CD4-positive, alpha-beta T cell treated with Interleukin-6 at 100 ng/mL for 8 hours (primary cell): ENCODE measurements at regions not wholly inside any gene's neighbourhood (a gene's known extent, or its start where the extent isn't known, plus 50 kb on each side); places are given as distances from the start of the nearest gene placed in this dataset.

Source experiments
- DNase-seq: peaks from one replicate; pipeline ENCODE4 v3.0.0-alpha.2; 2020; ENCODE audit warnings: mixed read lengths, low spot score

DNA sequence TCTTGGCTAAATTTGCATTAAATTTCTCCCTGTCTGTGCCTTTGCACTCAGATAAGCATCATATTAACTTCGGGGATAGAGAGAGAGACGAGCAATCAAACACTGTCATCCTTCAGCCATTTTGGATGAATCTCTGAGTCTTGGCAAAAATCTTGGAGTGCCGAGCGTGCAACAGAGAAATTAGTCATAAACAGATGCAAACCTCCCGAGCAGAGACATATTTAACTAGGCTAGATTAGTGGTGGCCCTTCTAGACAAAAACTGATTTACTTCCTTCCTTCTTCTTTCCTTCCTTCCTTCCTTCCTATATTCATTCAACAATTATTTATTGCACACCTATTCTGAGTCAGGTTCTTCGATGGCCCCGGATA lies 114.4 kb upstream of the BLID start:
- no peak for DNase-seq

DNA sequence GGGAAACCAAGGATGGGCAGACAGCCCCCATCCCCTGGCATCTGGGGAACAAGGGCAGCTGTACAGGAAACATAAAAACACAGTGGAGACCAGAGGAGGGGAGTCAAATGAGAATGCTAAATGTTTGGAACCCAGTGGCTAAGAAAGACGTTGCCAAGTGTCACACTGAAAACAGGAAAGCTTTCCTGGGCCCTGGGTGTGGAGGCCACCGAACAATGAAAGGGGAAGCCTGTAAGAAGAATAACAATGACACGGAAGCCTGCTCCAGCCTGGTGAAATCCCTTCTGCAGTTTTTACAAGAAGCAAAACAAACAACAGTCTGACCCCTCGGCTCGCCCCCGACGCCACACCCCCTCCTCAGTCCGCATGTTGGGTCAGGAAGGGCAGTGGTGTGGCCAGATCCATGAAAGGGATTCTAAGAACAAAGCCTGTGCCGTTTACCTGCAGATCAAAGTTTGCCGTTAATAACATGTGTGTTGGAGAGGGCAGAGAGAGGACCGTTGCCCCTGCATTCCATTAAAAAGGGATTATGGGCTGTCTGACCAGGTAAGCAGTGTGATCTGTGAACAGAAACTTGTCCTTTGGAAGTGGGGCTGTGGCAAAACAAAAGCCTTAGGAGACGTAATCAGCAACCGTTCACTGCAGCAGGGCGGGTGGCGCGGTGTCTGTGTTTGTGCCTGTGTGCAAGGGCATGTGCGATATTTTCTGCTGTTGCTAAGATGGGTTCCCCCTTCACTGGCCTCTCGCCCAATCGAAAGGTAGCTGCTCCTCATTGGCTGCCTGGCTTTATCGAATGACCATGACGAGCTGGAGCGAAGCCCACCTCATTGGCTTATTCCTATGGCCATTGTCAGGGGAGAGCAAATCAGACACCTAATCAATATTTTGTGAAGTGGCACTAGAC lies 113.7 kb upstream of the BLID start:
- DNase-seq, result no peak

DNA sequence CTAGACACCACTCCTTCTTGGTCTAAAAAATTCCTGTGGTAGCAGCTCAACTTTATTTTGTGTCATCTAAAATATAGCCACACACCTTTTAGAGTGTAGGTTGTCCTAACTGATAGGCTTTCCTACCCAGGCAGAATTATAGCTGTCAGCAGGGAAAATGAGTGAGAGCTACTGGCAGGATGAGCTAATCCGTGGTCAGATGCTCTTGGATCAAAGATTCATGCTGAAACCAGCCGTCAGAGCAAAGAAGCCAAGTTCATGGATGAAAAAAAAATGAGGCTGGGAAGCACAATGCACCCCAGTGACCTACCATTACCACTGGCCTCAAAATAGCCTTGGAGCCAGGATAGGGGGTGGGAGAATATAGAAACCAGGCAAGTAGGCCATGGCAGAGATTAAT lies 113.1 kb upstream of the BLID start:
- DNase-seq, result no peak

DNA sequence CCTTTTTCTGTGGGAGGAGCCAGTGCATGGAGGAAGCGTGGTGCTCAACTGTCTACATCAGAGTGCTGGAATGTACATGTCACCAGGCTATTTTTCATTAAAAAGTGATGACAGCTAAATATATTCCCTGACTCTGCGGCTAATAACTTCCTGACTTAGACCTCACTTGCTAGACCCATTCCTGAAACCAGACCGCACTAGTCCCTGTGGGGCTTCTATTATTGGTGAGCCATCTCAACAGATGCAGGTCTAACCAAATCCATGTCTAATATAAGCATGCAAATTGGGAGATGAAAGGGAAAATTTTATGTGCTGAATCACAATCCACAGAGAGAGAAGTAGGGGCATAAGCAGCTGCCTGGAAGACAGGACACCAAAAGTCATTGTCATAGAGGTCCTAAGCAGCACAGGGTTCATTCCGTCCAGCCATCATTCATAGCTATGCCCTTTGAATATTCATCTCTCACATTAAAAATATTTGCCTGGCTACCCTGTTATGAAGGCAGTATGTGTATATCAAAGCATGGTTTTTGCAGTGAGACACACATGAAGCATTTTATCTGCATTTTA lies 110.9 kb upstream of the BLID start:
- no peak for DNase-seq

DNA sequence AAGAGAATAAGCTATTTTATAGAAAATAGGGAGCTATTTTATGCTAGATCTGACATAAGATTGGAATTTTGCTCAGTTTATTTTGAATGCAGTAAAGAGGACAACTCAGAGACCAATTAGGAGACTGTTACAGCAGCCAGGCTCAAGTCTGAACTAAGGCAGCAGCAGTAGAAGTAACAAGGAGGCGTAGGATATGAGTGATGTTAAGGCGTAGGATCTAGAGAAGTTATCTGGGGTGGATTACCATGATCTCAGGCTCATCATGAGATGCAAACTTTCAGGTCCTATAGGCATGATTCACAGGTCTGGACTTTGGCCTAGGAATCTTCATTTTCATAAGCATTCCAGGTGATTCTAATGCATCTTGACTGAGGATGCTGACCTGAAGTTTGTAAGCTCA lies 108.9 kb upstream of the BLID start:
- no peak for DNase-seq

DNA sequence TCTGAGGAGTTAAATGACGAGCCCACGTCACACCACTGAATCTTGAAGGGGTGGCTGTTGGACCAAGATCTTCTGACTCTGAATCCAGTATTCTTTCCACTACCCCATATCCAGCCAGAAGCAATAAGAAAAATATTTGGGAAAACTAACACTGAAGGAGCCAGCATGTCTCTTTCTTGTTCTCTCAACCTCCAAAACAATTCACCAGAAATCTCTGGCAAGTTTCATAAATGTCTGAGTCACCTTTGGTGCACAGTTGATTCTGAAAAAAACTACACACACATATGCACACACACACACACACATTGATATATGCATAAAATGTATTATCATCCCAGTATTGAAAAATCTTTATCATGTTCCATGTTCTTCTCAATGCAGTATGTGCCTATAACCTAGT lies 104.3 kb upstream of the BLID start:
- DNase-seq, result no peak

DNA sequence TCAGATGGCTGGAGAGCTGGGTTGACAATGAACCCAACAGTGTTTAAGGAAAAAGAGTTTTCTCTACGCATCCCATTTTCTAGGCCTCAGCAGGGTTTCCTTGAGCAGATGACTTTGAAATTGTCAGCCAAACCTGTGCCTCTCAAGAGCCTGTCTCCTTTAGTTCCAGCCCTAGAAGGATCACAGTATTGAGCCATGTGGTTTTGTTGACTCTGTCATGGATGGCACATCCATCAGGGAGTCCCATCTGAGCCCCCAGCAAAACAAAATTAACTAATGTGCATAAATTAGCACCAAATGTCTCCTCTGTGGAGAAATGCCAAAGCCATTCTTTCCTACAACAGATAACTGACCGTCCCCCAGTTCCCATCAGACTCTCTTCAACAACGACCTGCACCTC lies 103.8 kb upstream of the BLID start:
- DNase-seq, result no peak

DNA sequence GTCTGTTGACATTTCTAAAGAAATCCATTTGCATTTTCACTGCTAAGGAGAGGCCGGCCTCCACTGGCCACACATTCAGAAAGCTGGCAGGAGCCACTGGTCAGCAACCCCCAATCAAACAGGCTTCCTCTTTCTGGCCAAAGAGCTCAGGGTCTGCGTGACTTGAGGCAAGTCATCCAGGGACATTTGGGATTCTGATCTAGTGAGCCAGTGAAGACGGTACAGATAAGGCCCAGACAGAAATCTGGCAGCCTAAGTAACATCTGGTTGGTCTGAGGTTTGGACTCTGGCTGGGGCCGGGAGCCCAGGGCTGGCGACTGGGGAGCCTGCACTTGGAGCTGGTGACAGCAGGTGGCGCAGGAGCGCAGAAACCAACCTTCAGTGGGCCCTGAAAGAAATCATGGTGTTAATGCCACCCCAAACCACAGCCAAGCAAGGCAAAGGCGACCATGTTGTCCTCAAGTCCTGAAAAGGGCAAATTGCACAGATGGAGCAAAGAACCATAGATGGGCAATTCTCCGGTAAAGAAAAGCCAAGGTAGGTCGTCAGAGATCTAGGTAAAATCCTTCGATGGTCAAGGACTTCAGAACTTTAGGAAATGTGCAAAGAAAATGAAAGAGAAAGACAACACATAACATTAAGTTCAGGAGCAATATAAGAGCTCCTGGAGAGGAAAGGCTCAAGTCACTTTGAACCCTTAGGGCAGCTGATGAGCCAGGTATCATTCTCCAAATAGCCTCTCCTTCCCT lies 99.4 kb upstream of the BLID start:
- DNase-seq, result no peak

DNA sequence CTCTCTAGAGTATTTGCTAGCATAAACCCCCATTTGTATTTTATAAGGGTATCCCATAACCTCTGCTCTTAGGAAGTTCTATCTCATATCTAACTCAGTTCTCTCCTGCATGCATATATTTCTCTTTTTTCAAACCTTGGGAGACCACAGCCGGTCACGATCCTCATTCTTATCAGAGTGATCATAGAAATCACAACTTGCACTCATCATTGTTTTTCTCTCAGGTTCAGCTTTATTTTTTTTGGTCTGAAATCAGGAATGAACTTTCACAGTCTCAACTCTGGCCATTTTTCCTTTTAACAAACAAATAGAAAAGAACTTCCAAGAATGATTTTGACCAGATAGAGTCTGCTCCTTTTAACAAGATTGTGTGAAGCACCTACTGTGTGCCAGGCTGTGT lies 98.6 kb upstream of the BLID start:
- DNase-seq, result no peak

DNA sequence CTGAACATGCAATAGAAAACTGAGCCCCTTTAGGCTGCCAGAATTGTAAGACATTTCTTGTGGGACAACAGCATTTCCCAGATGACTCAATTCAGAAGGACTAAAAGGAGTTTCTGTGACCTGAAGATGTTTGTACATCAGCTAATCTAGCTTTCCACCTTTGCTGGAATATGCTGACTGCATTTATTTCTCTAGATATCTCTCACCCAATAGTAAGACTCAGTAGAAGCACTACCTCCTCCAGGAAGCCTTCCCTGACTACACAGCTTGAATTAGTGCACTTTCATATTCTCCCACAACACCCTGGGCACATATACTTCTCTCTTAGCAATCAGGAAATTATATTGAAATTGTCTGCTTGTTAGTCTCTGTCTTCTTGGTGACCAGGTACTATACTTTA lies 98.1 kb upstream of the BLID start:
- DNase-seq, result no peak

DNA sequence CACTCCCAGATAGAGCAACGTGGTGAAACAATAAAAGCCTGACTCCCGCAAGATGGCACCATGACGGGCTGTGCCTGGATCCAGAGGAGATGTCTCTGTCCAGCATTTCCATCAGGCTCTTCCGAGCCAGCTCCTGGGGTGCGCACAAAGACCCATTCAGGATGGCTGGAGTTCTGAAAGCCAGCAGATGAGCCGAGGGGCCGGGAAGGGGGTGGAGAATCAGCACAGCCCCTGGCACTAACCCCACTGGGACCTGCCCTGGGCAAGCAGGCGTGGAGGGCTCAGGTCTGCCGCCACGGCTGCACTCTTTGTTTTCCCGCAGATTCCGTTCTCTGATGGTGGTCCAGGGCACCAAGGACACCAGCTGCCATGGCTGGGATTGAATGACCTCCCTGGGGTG lies 97.2 kb upstream of the BLID start:
- no peak for DNase-seq

DNA sequence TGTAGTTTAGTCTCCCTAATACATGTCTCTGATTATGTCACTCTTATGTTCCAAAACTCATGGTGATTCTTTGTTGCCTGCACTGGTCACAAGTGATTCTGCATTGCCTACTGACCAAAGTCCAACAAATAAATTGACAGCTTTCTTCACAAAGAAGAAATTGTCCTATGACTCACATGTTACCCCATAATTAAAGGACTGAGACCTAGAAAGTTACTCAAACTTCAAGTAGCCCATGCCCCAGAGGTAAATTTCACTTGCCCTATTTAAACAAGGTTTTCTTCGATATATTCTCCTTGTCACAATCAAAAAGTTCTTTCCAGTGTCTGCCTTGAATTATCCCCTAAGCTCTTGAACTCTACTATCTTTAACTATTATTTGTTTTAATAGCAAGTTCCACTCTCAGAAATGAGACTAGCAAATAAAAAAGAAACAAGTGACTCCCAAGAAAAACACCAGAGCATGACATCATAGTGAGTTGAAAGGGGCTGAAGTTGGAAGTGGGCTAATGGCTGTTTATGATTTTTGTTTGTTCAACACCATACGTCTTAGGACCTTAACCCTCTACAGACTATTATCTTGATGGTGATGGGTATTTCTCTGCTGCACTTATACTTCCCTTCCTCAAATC lies 94.5 kb upstream of the BLID start:
- no peak for DNase-seq

DNA sequence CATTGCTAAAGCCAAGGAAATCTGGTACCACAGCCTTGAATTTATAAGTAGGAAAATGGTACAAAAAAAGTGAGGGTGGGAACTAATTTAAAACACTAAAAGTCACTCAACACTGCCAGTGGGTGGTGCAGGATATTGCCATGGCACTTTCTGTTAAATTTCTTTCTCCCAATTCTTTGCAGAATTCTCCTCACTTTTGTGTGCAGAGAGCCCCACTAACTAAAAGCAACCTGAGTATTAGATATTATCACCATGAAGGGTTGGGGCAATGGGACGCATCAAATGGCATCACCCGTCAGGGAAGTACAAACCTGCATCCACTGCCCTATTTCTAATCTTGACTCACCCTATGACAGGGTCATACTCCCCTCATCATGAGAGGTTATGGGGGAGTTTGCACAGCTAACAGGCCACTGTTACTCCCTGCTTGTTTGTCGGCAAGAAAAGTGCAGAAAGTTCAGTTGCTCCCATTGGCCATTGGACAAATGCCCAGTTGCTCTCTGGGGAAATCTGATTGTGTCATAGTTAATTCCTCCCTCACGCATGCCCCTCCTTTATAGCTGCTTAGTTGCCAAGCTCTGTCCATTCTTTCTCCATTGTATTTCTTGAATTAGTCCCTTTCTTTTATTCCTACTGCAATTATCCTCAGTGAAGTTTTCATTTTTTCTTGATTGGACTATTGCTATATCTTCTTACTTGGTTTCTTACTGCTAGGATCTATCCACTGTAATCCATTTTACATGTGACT lies 93.8 kb upstream of the BLID start:
- DNase-seq, result no peak

DNA sequence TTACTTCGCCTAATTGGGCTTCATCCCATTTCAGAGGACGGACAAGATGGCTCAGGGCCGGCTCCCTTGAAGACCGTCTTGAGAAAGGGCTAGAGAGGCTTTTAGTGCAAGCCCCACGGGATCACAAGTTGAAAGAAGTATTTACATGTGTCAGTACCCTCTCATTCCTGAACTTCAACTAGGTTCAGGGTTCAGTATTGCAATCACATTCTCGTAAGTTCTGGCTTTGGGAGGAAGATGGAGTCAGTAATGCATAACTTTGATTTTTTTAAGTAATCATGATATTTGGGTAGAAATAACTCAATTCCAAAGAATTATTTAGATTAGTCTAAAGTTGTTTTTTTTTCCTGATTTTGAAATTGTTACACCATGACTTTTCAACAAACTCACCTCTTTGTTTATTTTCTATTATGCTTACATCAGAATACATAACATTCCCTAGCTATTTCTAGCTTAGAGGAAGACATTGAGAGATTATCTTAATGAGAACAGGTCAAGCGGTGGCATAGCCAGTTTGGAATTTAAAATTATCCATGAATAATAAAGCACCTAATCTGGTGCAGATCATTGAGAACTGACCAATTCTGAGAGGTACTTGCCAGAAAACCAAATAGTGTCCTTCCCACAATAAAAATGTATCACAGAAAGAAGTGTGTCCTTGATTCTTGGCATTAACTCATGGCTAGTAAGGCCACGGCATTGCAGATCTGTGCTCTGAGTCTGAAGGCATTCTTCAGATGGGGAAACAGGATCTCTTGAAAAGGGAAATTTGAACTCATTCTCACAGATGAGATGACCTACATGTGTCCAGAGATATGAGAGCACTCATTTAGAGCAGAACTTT lies 92.1 kb upstream of the BLID start:
- DNase-seq, result no peak

DNA sequence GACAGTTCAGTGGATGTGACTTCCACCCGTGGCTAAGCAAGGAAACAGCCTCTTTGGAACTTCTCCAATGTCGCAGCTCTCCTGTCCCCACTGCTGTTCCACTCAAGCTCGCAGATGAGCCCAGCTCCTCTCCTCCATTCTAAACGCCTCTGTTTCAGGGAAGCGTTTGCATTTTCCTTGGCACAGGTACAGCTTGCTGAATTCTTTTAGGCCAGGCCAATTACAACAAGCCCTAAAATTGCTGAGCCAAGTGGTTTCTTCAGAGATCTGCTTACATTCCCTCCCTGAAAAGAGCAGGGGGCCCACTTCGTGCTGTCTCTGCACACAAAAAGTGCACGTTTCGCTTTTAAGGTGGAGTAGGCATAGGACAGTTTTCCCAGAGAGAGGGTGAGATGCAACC lies 91.5 kb upstream of the BLID start:
- DNase-seq, result no peak

DNA sequence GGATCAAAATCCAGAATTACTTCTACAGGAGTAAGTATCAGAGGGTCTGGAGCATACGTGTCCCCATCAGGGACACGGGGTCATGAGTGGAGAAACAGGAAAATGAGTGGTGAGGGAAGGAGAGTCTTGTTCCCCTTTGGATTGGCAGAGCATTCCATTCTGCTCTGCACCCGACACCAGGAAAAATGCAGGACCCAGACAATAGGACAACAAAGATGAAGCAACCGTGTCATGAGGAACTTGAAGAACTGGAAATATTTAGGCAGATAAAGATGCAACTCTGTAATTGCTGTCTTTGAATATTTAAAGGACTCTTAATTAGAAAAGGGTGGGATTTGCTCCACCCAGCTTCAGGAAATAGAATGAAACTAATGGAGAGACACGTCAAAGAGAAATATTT lies 89.0 kb upstream of the BLID start:
- no peak for DNase-seq

DNA sequence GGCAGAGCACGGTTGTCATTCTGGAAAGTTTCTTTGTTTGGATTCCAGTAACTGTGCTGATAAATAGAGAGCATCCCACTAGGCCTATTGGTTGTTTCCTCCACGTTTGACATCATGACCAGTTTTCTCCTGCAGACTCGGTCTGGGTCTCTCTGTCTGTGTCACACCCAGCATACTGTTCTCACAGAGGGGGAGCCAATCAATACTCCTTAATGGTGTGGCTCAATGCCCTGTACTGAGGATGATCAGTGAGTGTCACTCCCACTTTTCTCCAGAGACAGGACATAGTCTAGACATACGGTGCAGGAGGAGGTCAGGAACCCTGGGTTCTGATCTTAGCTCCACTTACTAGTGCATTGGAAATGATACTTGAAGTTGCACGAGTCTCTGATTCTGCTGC lies 88.2 kb upstream of the BLID start:
- no peak for DNase-seq

DNA sequence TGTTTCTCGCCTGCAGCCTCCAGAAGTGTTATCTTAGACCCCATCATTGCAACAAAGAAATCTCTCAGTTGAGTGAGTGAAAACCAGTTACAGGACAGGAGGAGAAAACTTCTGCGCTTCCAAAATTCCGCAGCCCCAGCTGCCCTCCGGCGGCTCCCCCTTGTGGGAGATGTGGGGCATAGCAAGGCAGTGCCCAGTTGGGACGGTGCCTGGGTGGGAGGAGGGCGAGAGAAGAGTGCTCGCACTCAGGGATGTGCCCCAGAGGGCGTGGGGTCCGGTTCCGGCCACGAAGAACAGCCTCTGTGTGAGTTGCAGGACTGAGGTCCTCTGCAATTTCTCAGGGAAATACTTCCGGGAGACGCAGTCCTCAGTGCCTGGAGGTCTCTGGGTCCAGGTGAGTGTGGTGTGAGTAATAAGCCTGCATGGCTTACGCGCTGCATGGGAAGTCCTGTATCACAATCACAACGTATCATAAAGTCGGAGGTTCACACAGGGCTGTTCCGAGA lies 87.0 kb upstream of the BLID start:
- DNase-seq, result no peak

DNA sequence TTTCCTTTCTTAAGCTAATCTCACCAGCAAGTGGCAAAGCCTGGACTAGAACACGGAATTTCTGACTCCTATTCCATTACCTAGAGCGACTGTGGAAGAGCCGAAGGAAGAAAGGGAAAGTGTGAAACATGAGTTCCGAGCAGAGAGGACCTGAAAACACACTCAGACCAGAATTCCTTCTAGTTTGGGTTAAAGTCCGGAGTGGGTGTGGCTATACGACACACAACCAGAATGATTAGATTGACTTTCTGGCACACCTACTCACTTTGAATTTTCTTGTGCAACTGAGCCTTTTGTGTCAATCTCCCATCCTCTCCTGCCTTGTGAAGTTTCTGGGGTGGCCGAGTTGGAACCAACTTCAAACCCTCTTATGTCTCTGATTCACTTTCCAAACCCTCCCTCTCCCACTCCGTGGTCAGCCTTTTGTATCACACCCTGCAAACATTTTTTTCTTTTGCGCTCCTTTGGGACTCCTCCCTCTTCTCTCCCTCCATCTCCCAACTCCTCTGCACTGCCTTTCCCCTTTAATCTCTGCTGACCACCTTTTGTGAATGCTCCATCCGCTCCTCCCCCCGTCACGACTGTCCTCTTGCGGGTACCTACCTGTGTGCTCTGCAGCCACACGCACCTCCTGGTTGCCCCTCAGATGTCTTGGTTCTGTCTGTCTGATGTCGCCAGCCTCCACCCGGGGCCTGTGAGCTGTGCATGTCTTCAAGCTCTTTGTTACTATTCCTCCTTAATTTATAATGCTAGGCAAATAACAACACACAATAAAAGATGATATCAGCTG lies 86.3 kb upstream of the BLID start:
- DNase-seq, result no peak

DNA sequence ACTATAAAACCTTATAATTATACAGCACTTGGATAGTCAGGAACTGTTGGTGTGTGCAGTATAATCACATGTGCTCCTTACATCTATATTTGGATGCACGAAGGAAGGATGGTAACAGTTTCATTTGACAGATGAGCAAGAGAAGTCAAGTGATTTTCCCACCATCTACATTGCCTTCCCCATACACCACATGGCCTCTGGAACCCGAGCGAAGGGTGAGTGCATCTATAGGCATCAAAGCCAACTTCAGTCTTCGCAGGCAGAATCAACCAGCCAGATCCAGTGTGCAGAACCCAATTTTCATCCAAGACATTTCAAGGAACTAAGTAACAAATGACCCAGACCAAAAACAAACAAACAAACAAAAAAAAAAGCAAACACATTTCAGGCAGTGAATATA lies 85.1 kb upstream of the BLID start:
- no peak for DNase-seq
